ENCODE measurements at regions not wholly inside any gene's neighbourhood (a gene's known extent, or its start where the extent isn't known, plus 50 kb on each side); places are given as distances from the start of the nearest gene placed in this dataset.

- Histone ChIP-seq H2BK12ac (ENCODE audit: insufficient read length, low read depth, low read length) (no peak overlapping the region), H3K23me2 (ENCODE audit: insufficient read length, low read depth, low read length, poor library complexity, severe bottlenecking) (no peaks in the 10 kb centered on the region), H4K8ac (replicated peaks; ENCODE audit: insufficient read length, low read depth, low read length) (no peak overlapping the region), H2AFZ (ENCODE audit: low read length) (no peak overlapping the region), H2BK5ac (ENCODE audit: insufficient read length, low read length) (no peak overlapping the region), H3K9ac (ENCODE audit: extremely low read depth, insufficient read length, low read length) (no peak overlapping the region), H4K5ac (ENCODE audit: insufficient read length, low read depth, low read length) (no peak overlapping the region), H2BK120ac (ENCODE audit: low read depth, low read length, poor library complexity, severe bottlenecking) (no peak overlapping the region), H3K4me2 (ENCODE audit: insufficient read depth, insufficient read length, low read length) (no peak overlapping the region), H3K79me1 (ENCODE audit: insufficient read depth, low read depth, low read length, poor library complexity, severe bottlenecking) (no peaks in the 10 kb centered on the region), H2BK20ac (ENCODE audit: low read depth, low read length, poor library complexity, severe bottlenecking) (no peak overlapping the region), H3K18ac (ENCODE audit: insufficient read length, low read depth, low read length) (no peak overlapping the region), H4K91ac (ENCODE audit: insufficient read length, low read depth, low read length) (no peak overlapping the region), H2BK15ac (ENCODE audit: low read depth, low read length) (no peak overlapping the region), H3T11ph (ENCODE audit: low read length) (no peak overlapping the region), H4K20me1 (ENCODE audit: control insufficient read depth, insufficient read depth, insufficient read length) (no peaks in the 10 kb centered on the region), H3K4me1 (ENCODE audit: insufficient read depth, low read length) (peaks cover 5% of the 10 kb centered on the region; the same call in 1 of the 2 replicates), H3K23ac (ENCODE audit: insufficient read length, low read depth, low read length) (no peak overlapping the region), H3K4ac (ENCODE audit: low read depth, low read length) (no peak overlapping the region), H3K14ac (ENCODE audit: insufficient read depth, low read length) (no peak overlapping the region), H3K27ac (ENCODE audit: insufficient read length, low read depth, low read length) (no peak overlapping the region), H3K79me2 (ENCODE audit: insufficient read depth, low read length) (no peaks in the 10 kb centered on the region), H3K9me3 (ENCODE audit: control insufficient read depth, low read depth, low read length) (no peaks in the 10 kb centered on the region), H3K27me3 (ENCODE audit: insufficient read depth, low read length) (no peaks in the 10 kb centered on the region), H3K56ac (ENCODE audit: insufficient read length, low read depth, low read length) (no peak overlapping the region), H2AK5ac (ENCODE audit: insufficient read length, low read length) (no peak overlapping the region)
- no peaks in the 10 kb centered on the region for H3K27me3 Mint-ChIP-seq (ENCODE audit: low read depth)
- no peak for TF ChIP-seq CTCF (conservative IDR thresholded peaks at IDR 0.05)
- no peaks in the 10 kb centered on the region for H3K9me3 Mint-ChIP-seq
- H3K36me3 Mint-ChIP-seq (ENCODE audit: insufficient read depth in 1 of 3, low read depth in 3 of 3), result no peaks in the 10 kb centered on the region
- WGBS (ENCODE audit: extremely low coverage, insufficient read length, low lambda C conversion rate), result no CpG with 5 or more reads among the region's 9 CpGs
- no peak for DNase-seq
- H3K4me3 Mint-ChIP-seq, result no peak overlapping the region
- no peak overlapping the region for H3K27ac Mint-ChIP-seq
- peaks cover 8 to 17% of the 10 kb centered on the region in 2 experiments for H3K4me1 Mint-ChIP-seq
These were observed 197.6 kb upstream of the PRNP start for GRCh38 chr20:4488407-4489339.

Measured in H9 (cell line).